GM19397 (cell line): ENCODE measurements at regions not wholly inside any gene's neighbourhood (a gene's known extent, or its start where the extent isn't known, plus 50 kb on each side); places are given as distances from the start of the nearest gene placed in this dataset.
"Not testable (repeated sequence)": the region's sequence is repeated elsewhere in the genome, so short reads cannot be mapped to it uniquely, and the experiment has no call there.

Experiments
- ATAC-seq: cut with Tn5 transposase; IDR thresholded peaks from one replicate; pipeline ENCODE4 v1.9.1; 2021; ENCODE audit warnings: mild to moderate bottlenecking, moderate library complexity; ENCODE audit not compliant: unreplicated experiment

DNA sequence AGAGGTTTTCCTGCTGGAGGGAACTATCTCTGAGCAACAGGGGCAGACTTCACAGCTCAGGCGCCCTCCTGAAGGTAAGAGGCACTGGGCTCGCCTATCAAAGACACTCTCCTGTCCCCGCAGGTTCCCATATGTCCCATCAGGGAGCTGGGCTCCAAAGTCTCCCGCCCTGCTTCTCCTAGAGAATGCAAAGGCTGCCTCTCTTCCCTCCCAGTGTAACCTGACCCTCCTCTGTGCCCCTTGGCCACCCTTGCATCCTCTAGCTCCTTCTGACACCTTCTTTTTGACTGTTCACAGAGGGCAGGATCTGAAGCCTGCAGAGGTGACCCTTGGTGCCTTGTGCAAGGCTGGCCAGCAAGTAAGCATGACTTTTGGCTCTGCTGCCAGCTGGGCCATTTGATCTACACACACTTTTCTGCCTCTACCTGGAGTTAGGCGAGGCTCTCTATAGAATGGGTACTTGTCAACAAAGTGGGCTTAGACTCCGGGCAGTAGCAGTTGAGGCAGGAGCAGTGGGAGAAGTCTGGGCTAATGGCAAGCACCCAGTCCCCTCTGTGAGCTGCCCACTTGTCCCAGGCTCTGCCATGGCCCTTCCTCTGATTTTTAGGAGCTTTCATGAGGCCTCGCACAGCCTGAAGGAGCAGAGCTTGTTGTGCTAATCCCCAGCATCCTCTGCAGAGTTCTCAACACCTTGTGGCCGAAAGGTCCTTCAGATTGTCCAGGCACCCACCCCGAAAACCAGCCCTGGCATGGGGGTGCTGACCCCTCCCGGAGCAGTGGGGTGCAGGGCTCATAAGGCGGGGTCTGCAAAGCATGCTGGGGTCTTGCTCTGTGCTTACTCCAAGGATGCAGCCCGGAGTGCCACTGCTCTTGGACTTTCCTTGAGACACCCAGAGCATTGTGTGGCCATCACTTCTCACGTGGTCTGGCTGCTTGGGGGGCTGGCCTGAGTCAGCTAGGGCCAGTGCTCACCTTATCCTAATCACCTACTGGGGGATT is 122.9 kb downstream of the METRNL start:
- no peak for ATAC-seq

- ATAC-seq: no peak
These were observed 123.7 kb downstream of the METRNL start for GRCh38 chr17:83203073-83203471.

GRCh38 chr17:83203472-83204221 is 124.2 kb downstream of the METRNL start:
- no peak for ATAC-seq

- ATAC-seq: no peak
These were observed 124.9 kb downstream of the METRNL start for GRCh38 chr17:83204230-83204725.

DNA sequence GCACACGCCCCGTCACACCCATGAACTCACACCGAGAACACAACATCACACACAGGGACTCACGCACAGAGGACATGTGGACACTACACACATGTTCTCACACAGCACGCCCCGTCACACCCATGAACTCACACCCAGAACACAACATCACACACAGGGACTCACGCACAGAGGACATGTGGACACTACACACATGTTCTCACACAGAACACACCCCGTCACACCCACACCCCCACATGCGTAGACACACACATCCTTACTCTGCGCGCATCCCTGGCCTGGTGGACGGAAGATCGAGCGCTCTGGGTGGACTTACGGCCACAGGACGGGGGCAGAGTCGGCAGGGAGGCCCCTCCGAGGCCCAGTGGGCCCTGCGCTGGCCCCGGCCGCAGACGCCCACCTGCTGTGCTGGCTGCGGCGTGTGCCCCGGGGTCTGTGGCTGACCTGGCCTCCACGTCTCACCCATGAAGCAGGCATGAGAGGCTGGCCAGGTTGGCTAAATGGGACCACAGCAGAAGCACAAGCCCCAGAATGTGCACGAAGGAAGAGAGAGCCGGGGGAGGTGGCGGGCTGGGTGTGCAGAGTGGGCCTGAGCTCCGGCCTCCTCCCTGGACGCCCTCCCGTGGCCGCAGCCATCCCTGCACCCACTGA is 125.5 kb downstream of the METRNL start:
- not testable (repeated sequence) for ATAC-seq

GRCh38 chr17:83205387-83206035 is 126.1 kb downstream of the METRNL start:
- not testable (repeated sequence) for ATAC-seq

- not testable (repeated sequence) for ATAC-seq
These were observed 126.6 kb downstream of the METRNL start for GRCh38 chr17:83206036-83206394.

GRCh38 chr17:83206819-83207588 is 127.6 kb downstream of the METRNL start:
- ATAC-seq: not testable (repeated sequence)

DNA sequence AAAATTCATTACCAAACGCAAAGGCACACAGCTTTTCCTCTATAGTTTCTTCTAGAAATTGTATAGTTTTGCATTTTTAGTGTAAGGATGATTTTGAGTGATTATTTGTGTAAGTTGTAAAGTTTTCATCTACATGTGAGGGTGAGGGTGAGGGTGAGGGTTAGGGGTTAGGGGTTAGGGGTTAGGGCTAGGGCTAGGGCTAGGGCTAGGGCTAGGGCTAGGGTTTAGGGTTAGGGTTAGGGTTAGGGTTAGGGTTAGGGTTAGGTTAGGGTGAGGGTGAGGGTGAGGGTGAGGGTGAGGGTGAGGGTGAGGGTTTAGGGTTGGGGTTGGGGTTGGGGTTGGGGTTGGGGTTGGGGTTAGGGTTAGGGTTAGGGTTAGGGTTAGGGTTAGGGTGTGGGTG is 167.6 kb downstream of the METRNL start:
- not testable (repeated sequence) for ATAC-seq
